Activated naive CD8-positive, alpha-beta T cell treated with anti-CD3 and anti-CD28 coated beads for 36 hours (primary cell): ENCODE measurements at regions not wholly inside any gene's neighbourhood (a gene's known extent, or its start where the extent isn't known, plus 50 kb on each side); places are given as distances from the start of the nearest gene placed in this dataset.

Experiments
- DNase-seq: peaks from one replicate; pipeline ENCODE4 v3.0.0; 2021
- H3K27ac Mint-ChIP-seq: one replicate; pipeline ENCODE4 v1.8.0; 2022; ENCODE audit warnings: mild to moderate bottlenecking, moderate library complexity, mixed read lengths
- H3K27me3 Mint-ChIP-seq: one replicate; pipeline ENCODE4 v1.8.0; 2022; ENCODE audit warnings: mild to moderate bottlenecking, mixed read lengths
- H3K36me3 Mint-ChIP-seq: one replicate; pipeline ENCODE4 v1.8.0; 2021; ENCODE audit warnings: mild to moderate bottlenecking, mixed read lengths
- H3K4me1 Mint-ChIP-seq: one replicate; pipeline ENCODE4 v1.8.0; 2021; ENCODE audit warnings: mixed read lengths
- H3K4me3 Mint-ChIP-seq: one replicate; pipeline ENCODE4 v1.8.0; 2022; ENCODE audit warnings: mild to moderate bottlenecking, moderate library complexity, mixed read lengths
- H3K9me3 Mint-ChIP-seq: one replicate; pipeline ENCODE4 v1.8.0; 2022; ENCODE audit warnings: mixed read lengths

GRCh38 chr3:163692494-163692893 is 1385.8 kb downstream of the SI start:
- Mint-ChIP-seq H3K36me3 (no peaks in the 10 kb centered on the region), H3K9me3 (peaks cover 9% of the 10 kb centered on the region), H3K4me3 (no peak overlapping the region), H3K27me3 (no peaks in the 10 kb centered on the region), H3K4me1 (no peaks in the 10 kb centered on the region), H3K27ac (no peak overlapping the region)
- DNase-seq = no peak

- H3K27ac Mint-ChIP-seq = no peak overlapping the region
- no peaks in the 10 kb centered on the region for H3K27me3 Mint-ChIP-seq
- DNase-seq = no peak
- no peaks in the 10 kb centered on the region for H3K4me1 Mint-ChIP-seq
- no peak overlapping the region for H3K4me3 Mint-ChIP-seq
- no peaks in the 10 kb centered on the region for H3K36me3 Mint-ChIP-seq
- H3K9me3 Mint-ChIP-seq = peaks cover 7% of the 10 kb centered on the region
These were observed 1393.6 kb downstream of the SI start for GRCh38 chr3:163684651-163685050.

DNA sequence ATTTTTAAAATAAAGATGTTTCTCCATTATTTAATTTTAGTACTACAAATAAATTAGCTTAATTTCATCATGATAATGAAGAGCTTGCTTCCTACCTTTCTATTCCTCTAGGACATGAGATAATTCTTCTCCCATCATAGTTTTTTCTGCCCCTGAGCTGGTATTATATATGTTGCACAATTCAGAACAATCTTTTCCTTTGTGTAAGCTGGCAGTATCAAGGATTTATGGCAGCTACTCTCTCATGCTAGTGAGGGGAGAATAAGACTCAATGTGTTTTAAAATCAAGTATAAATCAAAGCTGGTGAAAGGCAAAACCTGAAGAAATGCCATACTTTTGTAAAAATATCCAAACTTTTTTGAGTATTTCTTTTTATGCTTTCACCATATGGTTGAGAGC is 1405.3 kb downstream of the SI start:
- Mint-ChIP-seq H3K27ac (no peak overlapping the region), H3K4me3 (no peak overlapping the region), H3K27me3 (no peaks in the 10 kb centered on the region)

DNA sequence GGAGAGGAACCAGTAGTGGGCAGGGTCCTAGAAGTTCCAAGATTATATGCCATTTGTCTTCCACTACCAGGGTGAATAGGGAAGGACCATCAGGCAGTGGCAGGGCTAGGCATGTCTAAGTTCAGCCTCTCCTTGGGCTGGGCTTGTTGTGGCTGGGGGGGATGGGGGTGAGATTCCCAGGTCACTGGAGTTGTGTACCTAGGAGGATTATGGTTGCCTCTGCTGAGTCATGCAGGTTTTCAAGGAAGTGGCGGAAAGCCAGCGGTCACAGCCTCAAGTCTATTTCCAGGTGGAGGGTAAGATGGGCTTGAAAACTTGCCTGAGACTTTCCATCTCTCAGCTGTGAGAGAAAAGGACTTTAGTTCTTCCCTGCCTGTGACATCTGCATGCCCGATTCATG is 1407.1 kb downstream of the SI start:
- H3K4me1 Mint-ChIP-seq = no peaks in the 10 kb centered on the region

More for the DNA sequence above, 1405.3 kb downstream of the SI start:
- DNase-seq = no peak
- Mint-ChIP-seq H3K9me3 (peaks cover 6% of the 10 kb centered on the region), H3K4me1 (no peaks in the 10 kb centered on the region), H3K36me3 (no peaks in the 10 kb centered on the region)

DNA sequence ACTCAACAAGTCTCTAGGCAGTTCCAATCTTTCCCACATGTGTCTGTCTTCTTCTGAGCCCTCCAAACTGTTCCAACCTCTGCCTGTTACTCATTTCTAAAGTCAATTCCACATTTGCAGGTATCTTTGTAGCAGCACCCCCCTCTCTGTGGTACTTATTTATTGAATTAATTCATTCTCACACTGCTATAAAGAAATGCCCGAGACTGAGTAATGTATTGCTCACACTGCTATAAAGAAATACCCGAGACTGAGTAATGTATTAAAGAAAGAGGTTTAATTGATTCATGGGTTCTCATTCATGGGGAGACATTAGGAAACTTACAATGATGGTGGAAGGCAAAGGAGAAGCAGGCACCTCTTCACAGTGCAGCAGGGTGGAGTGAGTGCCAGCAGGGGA is 1413.8 kb downstream of the SI start:
- H3K9me3 Mint-ChIP-seq = peaks cover 14% of the 10 kb centered on the region
- no peaks in the 10 kb centered on the region for H3K36me3 Mint-ChIP-seq

More for the DNA sequence above, 1407.1 kb downstream of the SI start:
- Mint-ChIP-seq H3K36me3 (no peaks in the 10 kb centered on the region), H3K27ac (no peak overlapping the region), H3K27me3 (no peaks in the 10 kb centered on the region), H3K4me3 (no peak overlapping the region), H3K9me3 (peaks cover 13% of the 10 kb centered on the region)
- no peak for DNase-seq

DNA sequence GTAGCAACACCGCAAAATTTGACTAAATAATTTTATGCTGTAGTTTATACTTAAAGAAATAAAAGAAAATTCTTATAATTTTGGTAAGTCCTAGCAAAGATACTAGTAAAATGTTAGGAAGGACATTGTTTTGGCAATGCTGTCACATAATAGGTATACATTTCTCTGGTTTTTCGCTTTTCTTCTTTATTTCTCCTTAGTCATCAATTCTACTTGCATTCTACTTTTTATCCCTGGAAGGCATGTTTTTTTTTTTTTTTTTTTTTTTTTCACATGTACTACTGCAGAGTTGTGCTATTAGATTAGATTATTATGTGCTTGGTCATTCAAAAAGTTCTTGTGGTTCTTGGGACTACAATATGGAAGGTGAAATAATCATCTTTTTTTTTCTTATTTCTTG is 1421.2 kb downstream of the SI start:
- Mint-ChIP-seq H3K9me3 (peaks cover 10% of the 10 kb centered on the region), H3K36me3 (no peaks in the 10 kb centered on the region), H3K4me1 (no peaks in the 10 kb centered on the region), H3K27ac (no peak overlapping the region), H3K4me3 (no peak overlapping the region), H3K27me3 (no peaks in the 10 kb centered on the region)
- no peak for DNase-seq

More for the DNA sequence above, 1413.8 kb downstream of the SI start:
- Mint-ChIP-seq H3K4me1 (no peaks in the 10 kb centered on the region), H3K27me3 (no peaks in the 10 kb centered on the region), H3K4me3 (no peak overlapping the region), H3K27ac (no peak overlapping the region)
- DNase-seq = no peak

DNA sequence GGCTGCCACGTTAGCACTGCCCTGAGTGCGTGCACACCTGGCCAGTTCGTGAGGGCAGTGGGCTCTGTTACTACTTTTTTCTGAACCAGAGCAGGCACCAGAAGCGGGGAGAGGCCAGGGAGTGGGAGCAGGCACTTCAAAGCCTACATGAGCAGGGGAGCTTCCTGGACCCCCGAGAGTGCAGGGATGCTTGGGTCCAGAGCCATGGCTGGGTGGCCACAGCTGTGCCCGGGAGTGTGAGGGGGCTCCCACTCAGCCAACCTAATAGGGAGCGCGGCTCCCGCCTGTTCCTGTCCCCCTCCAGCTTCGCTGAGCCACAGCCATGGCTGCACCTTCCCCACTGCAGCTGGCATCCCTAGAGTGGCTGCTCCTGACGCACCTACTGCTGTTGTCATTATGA is 1423.3 kb downstream of the SI start:
- no peaks in the 10 kb centered on the region for H3K36me3 Mint-ChIP-seq
- no peak overlapping the region for H3K27ac Mint-ChIP-seq
- H3K9me3 Mint-ChIP-seq = peaks cover 10% of the 10 kb centered on the region
- DNase-seq = no peak
- no peaks in the 10 kb centered on the region for H3K4me1 Mint-ChIP-seq
- no peak overlapping the region for H3K4me3 Mint-ChIP-seq
- H3K27me3 Mint-ChIP-seq = no peaks in the 10 kb centered on the region

- no peak overlapping the region for H3K27ac Mint-ChIP-seq
- DNase-seq = no peak
- no peaks in the 10 kb centered on the region for H3K4me1 Mint-ChIP-seq
- H3K36me3 Mint-ChIP-seq = no peaks in the 10 kb centered on the region
- no peak overlapping the region for H3K4me3 Mint-ChIP-seq
- no peaks in the 10 kb centered on the region for H3K27me3 Mint-ChIP-seq
- H3K9me3 Mint-ChIP-seq = peaks cover 12% of the 10 kb centered on the region
These were observed 1434.1 kb downstream of the SI start for GRCh38 chr3:163644172-163644571.

DNA sequence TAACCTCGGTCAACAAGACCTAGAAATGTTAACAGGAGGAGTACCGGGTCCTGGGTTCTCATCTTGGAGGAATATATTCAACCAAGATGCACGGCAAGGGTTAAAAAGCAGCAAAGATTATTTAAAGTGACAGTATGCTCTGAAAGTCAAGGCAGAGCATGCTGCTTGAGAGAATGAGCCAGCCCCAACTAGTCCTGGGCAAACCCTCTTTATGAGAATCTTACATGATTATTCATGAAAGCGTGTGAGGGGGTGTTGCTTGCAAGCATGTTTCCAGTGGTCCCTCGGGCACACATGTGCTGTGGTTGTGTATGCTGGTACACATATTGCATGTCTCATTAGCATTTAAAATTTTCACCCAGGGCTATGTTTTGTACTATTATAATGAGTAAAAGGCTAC is 1445.6 kb downstream of the SI start:
- Mint-ChIP-seq H3K4me3 (no peak overlapping the region), H3K9me3 (no peaks in the 10 kb centered on the region), H3K27me3 (no peaks in the 10 kb centered on the region), H3K36me3 (no peaks in the 10 kb centered on the region), H3K4me1 (no peaks in the 10 kb centered on the region), H3K27ac (no peak overlapping the region)
- no peak for DNase-seq

DNA sequence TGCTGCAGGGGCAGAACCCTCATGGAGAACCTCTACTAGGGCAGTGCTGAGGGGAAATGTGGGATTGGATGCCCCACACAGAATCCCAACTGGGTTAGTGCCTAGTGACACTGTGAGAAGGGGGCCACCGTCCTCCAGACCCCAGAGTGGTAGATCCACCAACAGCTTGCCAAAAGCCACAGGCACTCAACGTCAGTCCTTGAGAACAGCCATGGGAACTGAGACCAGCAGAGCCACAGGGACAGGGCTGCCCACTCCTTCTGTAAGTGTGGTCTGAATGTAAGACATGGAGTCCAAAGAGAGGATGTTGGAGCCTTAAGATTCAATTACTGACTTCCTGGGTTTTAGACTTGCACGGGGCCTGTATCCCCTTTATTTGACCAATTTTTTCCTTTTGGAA is 1451.5 kb downstream of the SI start:
- DNase-seq = no peak
- Mint-ChIP-seq H3K27ac (no peak overlapping the region), H3K4me1 (no peaks in the 10 kb centered on the region), H3K4me3 (no peak overlapping the region), H3K27me3 (no peaks in the 10 kb centered on the region), H3K36me3 (no peaks in the 10 kb centered on the region), H3K9me3 (peaks cover 3% of the 10 kb centered on the region)

DNA sequence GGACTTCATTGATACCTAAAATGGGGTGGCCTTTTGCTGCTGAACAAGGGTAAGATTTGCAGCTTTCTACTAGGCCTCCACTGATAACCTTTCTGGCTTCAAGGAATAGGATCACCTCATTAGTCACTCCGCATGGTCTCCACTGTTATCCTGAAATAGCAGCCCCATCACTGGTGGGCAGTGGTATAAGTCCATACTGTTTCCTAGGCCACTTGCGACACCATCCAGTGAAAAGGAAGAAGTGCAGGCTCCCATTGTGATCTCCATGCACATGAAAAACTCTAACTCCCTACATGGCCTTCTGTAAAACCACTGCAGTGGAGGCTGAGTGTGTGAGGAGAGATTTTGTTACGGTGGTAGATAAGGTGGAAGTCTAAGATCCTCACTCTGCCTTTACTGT is 1455.9 kb downstream of the SI start:
- no peaks in the 10 kb centered on the region for H3K27me3 Mint-ChIP-seq
- H3K27ac Mint-ChIP-seq = no peak overlapping the region
- H3K36me3 Mint-ChIP-seq = no peaks in the 10 kb centered on the region
- H3K4me1 Mint-ChIP-seq = no peaks in the 10 kb centered on the region
- no peak overlapping the region for H3K4me3 Mint-ChIP-seq
- DNase-seq = no peak
- H3K9me3 Mint-ChIP-seq = peaks cover 3% of the 10 kb centered on the region

DNA sequence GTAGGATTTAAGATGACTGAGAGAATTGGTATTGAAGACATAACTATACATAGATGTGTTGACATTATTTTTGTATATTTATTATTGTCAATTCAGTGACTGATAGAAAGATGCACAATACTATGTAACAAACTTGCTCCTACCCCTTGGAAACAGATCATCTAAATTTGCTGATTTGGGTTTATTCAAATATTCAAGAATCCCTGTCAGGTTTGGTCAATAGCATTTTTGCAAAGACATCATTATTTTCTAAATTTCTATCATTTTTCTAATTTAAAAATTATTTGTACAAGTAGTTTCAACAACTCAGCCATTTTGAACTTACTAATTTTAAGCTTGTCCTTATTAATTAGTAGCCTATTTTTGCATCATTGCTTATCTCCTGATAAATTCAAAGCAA is 1463.4 kb downstream of the SI start:
- Mint-ChIP-seq H3K9me3 (no peaks in the 10 kb centered on the region), H3K4me3 (no peak overlapping the region), H3K36me3 (no peaks in the 10 kb centered on the region), H3K27me3 (no peaks in the 10 kb centered on the region), H3K4me1 (no peaks in the 10 kb centered on the region), H3K27ac (no peak overlapping the region)
- no peak for DNase-seq

DNA sequence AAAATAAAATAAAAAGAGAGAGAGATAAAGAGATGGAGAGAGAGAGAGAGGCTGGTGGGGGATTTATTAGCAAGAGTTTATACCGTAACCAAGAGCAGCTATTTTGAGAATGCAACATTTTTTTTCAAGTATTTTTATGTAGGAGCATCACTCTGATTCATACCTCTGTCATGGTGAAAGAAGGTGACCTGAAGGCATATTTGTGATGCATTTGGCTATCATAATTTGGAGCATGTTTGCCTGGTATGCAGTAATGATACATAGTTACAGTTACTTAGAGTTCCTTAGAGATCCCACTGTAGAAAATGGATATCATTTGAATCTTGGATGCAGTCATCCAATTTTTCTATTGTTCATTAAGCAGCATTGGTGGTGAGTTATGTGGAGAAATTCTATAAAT is 1472.4 kb downstream of the SI start:
- Mint-ChIP-seq H3K27ac (no peak overlapping the region), H3K4me3 (no peak overlapping the region), H3K4me1 (no peaks in the 10 kb centered on the region), H3K9me3 (peaks cover 2% of the 10 kb centered on the region), H3K27me3 (no peaks in the 10 kb centered on the region), H3K36me3 (no peaks in the 10 kb centered on the region)
- DNase-seq = no peak

- no peak overlapping the region for H3K27ac Mint-ChIP-seq
- no peak for DNase-seq
- H3K4me1 Mint-ChIP-seq = no peaks in the 10 kb centered on the region
- H3K27me3 Mint-ChIP-seq = no peaks in the 10 kb centered on the region
- no peaks in the 10 kb centered on the region for H3K9me3 Mint-ChIP-seq
- no peaks in the 10 kb centered on the region for H3K36me3 Mint-ChIP-seq
- no peak overlapping the region for H3K4me3 Mint-ChIP-seq
These were observed 1476.9 kb downstream of the SI start for GRCh38 chr3:163601426-163601825.

DNA sequence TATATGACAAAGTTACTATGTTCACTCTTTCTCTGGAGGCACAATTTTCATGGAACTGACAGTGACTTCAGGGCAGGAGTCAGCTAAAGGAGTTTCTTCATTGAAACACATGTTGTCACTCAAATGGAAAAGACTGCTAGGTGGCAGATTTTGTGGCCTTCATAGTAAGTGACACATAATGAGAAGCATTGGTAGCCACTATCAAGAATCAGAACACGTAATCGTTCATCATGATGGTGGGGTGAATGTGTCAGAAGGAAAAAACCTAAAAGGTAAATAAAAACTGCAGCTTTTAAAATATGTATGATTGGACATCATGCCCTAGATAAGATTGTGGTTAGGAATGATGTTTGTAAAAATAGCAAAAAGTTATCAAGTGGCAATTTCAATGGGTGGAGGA is 1491.0 kb downstream of the SI start:
- Mint-ChIP-seq H3K27me3 (no peaks in the 10 kb centered on the region), H3K27ac (no peak overlapping the region), H3K4me3 (no peak overlapping the region), H3K9me3 (peaks cover 8% of the 10 kb centered on the region), H3K4me1 (no peaks in the 10 kb centered on the region), H3K36me3 (no peaks in the 10 kb centered on the region)
- DNase-seq = no peak

DNA sequence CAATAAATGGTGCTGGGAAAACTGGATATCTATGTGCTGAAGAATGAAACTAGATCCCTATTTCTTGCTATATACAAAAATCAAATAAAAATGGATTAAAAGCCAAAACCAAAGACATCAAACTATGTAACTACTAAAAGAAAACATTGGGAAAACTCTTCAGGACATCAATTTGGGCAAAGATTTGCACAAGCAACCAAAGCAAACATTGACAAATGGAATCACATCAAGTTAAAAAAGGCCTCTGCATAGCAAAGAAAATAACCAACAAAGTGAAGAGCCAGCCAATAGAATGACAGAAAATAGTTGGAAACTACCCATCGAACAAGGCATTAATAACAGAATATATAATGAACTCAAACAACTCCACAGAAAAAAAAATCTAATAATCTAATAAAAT is 1495.3 kb downstream of the SI start:
- H3K27ac Mint-ChIP-seq = no peak overlapping the region
- no peak overlapping the region for H3K4me3 Mint-ChIP-seq
- H3K36me3 Mint-ChIP-seq = no peaks in the 10 kb centered on the region
- H3K27me3 Mint-ChIP-seq = no peaks in the 10 kb centered on the region
- peaks cover 10% of the 10 kb centered on the region for H3K9me3 Mint-ChIP-seq
- H3K4me1 Mint-ChIP-seq = no peaks in the 10 kb centered on the region
- DNase-seq = no peak

DNA sequence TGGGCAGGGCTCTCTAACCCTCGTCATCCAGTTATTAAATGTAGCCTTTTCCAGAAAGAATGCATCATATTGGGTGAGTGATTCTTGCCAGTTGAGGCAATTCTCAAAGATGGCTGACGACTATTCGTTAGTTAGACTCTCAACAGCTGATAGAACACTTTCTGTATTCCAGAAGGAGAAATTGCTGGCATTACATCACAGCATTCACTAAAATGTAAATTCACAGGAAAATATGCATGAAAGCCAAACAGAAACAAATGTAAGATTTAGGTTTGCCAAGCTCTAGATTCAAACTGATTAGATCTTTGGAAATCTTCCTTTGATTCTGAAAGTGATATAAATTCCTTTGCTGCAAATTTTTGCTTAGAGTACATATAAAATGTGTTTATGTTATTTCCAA is 1501.0 kb downstream of the SI start:
- peaks cover 9% of the 10 kb centered on the region for H3K9me3 Mint-ChIP-seq
- H3K36me3 Mint-ChIP-seq = no peaks in the 10 kb centered on the region
- H3K27me3 Mint-ChIP-seq = no peaks in the 10 kb centered on the region
- no peak overlapping the region for H3K27ac Mint-ChIP-seq
- DNase-seq = no peak
- H3K4me1 Mint-ChIP-seq = no peaks in the 10 kb centered on the region
- no peak overlapping the region for H3K4me3 Mint-ChIP-seq
